GM12878 (cell line): ENCODE measurements at regions not wholly inside any gene's neighbourhood (a gene's known extent, or its start where the extent isn't known, plus 50 kb on each side); places are given as distances from the start of the nearest gene placed in this dataset.

Experiments
- ATAC-seq: fragments of 200-7000 bp; cut with Tn5 transposase; 3 replicates; pipeline ENCODE4 v1.9.1; 2020; ENCODE audit warnings: mild to moderate bottlenecking, moderate library complexity
- BruUV-seq: library from RNA; stranded (reverse); fragments of 400-500 nt; replicated peaks from 2 replicates; lab custom pipeline; 2021; lab: Mats Ljungman, UMichigan
- CTCF ChIA-PET: fragments of 300-600 bp; sonication (Branson Sonifier 250); formaldehyde crosslinking; extraction: SDS; loops from one replicate; lab custom pipeline; 2021; ENCODE audit warnings: inconsistent platforms; lab: Yijun Ruan, JAX
- POLR2A ChIA-PET: fragments of 350-600 bp; formaldehyde crosslinking; extraction: SDS; loops from one replicate; lab custom pipeline; 2021; ENCODE audit warnings: inconsistent platforms; lab: Charles Lee
- RAD21 ChIA-PET: fragments of 300-600 bp; sonication (Branson Sonifier 250); formaldehyde crosslinking; loops from one replicate; lab custom pipeline; 2023; ENCODE audit warnings: antibody characterized with exemption; ENCODE audit not compliant: unreplicated experiment; lab: Charles Lee
- SMC1A ChIA-PET: fragments of 300-600 bp; sonication (Branson Sonifier 250); formaldehyde crosslinking; loops from one replicate; lab custom pipeline; 2023; ENCODE audit not compliant: unreplicated experiment, uncharacterized antibody; lab: Charles Lee
- DNase-seq: peaks from one replicate; pipeline ENCODE4 v3.0.0-alpha.2; 2011; ENCODE audit warnings: low read depth, low spot score
- FAIRE-seq: peaks from 3 replicates; lab custom pipeline; 2011; peaks lifted over from hg19 to GRCh38; lab: Jason Lieb, UNC
- H2AFZ ChIP-seq: 2 replicates; pipeline ENCODE4 v1.6.0; 2011; ENCODE audit warnings: low read depth, low read length, control low read depth; ENCODE audit not compliant: control insufficient read depth
- H3K27ac ChIP-seq: 2 replicates; pipeline ENCODE4 v1.5.1; 2011; ENCODE audit warnings: control low read depth; ENCODE audit not compliant: control insufficient read depth, insufficient read depth
- H3K27me3 ChIP-seq, 2 experiments: replicated peaks in 1 of 2; 2 replicates each; pipeline versions ENCODE4 v1.6.0 to v1.6.1; 2011; ENCODE audit warnings: low read length in 1 of 2; ENCODE audit not compliant: control insufficient read depth in 2 of 2, insufficient read depth in 2 of 2
- H3K36me3 ChIP-seq, 2 experiments: 2 replicates each; pipeline ENCODE4 v1.5.1; 2011; ENCODE audit warnings: low read length in 1 of 2; ENCODE audit not compliant: control insufficient read depth in 2 of 2, insufficient read depth in 2 of 2
- H3K4me1 ChIP-seq: 2 replicates; pipeline ENCODE4 v1.6.1; 2011; ENCODE audit warnings: mild to moderate bottlenecking, low read length, moderate library complexity, mixed read lengths; ENCODE audit not compliant: control insufficient read depth, insufficient read depth
- H3K4me2 ChIP-seq: 2 replicates; pipeline ENCODE4 v1.6.0; 2011; ENCODE audit warnings: control low read depth; ENCODE audit not compliant: control insufficient read depth, insufficient read depth
- H3K4me3 ChIP-seq: fragments of 200-600 bp; sonication (generic); 2 replicates; pipeline ENCODE4 v1.5.1; 2016
- H3K79me2 ChIP-seq: 2 replicates; pipeline ENCODE4 v1.6.0; 2011; ENCODE audit warnings: low read length; ENCODE audit not compliant: control insufficient read depth, insufficient read depth
- H3K9ac ChIP-seq: 2 replicates; pipeline ENCODE4 v1.8.0; 2011; ENCODE audit warnings: low read length, control low read depth, mixed read lengths; ENCODE audit not compliant: control insufficient read depth, insufficient read depth
- H3K9me3 ChIP-seq: replicated peaks from 3 replicates; pipeline ENCODE4 v1.5.1; 2011; ENCODE audit warnings: mild to moderate bottlenecking, low read length; ENCODE audit not compliant: control insufficient read depth, insufficient read depth
- H4K20me1 ChIP-seq: 2 replicates; pipeline ENCODE4 v1.6.0; 2011; ENCODE audit not compliant: control insufficient read depth, insufficient read depth
- BHLHE40 ChIP-seq, 2 experiments: fragments of 450-650 bp in 1 of 2; IDR thresholded peaks; 2 replicates each; pipeline ENCODE4 v1.6.1; 2011 to 2017; ENCODE audit warnings: low read depth in 2 of 2, borderline replicate concordance in 1 of 2, improper control_type of control experiment in 1 of 2, low read length in 1 of 2, mild to moderate bottlenecking in 1 of 2
- EZH2 ChIP-seq: IDR thresholded peaks from 2 replicates; pipeline ENCODE4 v1.6.1; 2012; ENCODE audit warnings: low read depth, mild to moderate bottlenecking, control low read depth, inconsistent platforms, low read length, borderline replicate concordance; ENCODE audit not compliant: control insufficient read depth
- GABPA ChIP-seq: IDR thresholded peaks from 2 replicates; pipeline ENCODE4 v1.6.1; 2014; ENCODE audit warnings: antibody characterized with exemption, low read depth, mild to moderate bottlenecking, inconsistent platforms
- IRF4 ChIP-seq: IDR thresholded peaks from 2 replicates; pipeline ENCODE4 v1.6.1; 2011; ENCODE audit warnings: low read depth, low read length
- JUND ChIP-seq: IDR thresholded peaks from 2 replicates; pipeline ENCODE4 v1.6.1; 2012; ENCODE audit warnings: low read depth, mild to moderate bottlenecking, low read length, improper control_type of control experiment, moderate library complexity
- MAX ChIP-seq: IDR thresholded peaks from 2 replicates; pipeline ENCODE4 v1.6.1; 2012; ENCODE audit warnings: low read depth, low read length, improper control_type of control experiment
- NFYA ChIP-seq: IDR thresholded peaks from 2 replicates; pipeline ENCODE4 v1.6.1; 2011; ENCODE audit warnings: low read depth, mild to moderate bottlenecking, low read length, improper control_type of control experiment, borderline replicate concordance
- NR2F1 ChIP-seq: fragments of 450-650 bp; conservative IDR thresholded peaks from 2 replicates; pipeline ENCODE4 v1.6.1; 2017; ENCODE audit warnings: mild to moderate bottlenecking
- PML ChIP-seq: IDR thresholded peaks from 2 replicates; pipeline ENCODE4 v1.6.1; 2012; ENCODE audit warnings: low read length, inconsistent platforms
- POU2F2 ChIP-seq: IDR thresholded peaks from 3 replicates; pipeline ENCODE4 v1.6.1; 2011; ENCODE audit warnings: low read depth, mild to moderate bottlenecking, low read length, borderline replicate concordance
- RELA ChIP-seq: fragments of 450-650 bp; IDR thresholded peaks from 2 replicates; pipeline ENCODE4 v1.8.0; 2014; ENCODE audit warnings: borderline replicate concordance; ENCODE audit not compliant: partially characterized antibody
- SIX5 ChIP-seq: IDR thresholded peaks from 2 replicates; pipeline ENCODE4 v1.6.1; 2011; ENCODE audit warnings: mild to moderate bottlenecking, low read depth, low read length, moderate library complexity; ENCODE audit not compliant: severe bottlenecking
- SREBF1 ChIP-seq: IDR thresholded peaks from 2 replicates; pipeline ENCODE4 v1.6.1; 2012; ENCODE audit warnings: mild to moderate bottlenecking, low read length
- TAF1 ChIP-seq: IDR thresholded peaks from 2 replicates; pipeline ENCODE4 v1.6.1; 2011; ENCODE audit warnings: mild to moderate bottlenecking, low read depth, low read length, borderline replicate concordance
- TCF3 ChIP-seq: IDR thresholded peaks from 2 replicates; pipeline ENCODE4 v1.6.1; 2012; ENCODE audit warnings: low read depth, mild to moderate bottlenecking, low read length, borderline replicate concordance; ENCODE audit not compliant: insufficient read depth
- TCF7 ChIP-seq: IDR thresholded peaks from 2 replicates; pipeline ENCODE4 v1.6.1; 2014; ENCODE audit warnings: antibody characterized with exemption, borderline replicate concordance
- ZNF24 ChIP-seq: fragments of 450-650 bp; IDR thresholded peaks from 2 replicates; pipeline ENCODE4 v1.6.1; 2017; ENCODE audit warnings: antibody characterized with exemption, mild to moderate bottlenecking
- WGBS: methylation state at CpG from one replicate; pipeline ENCODE4 v1.1.6; 2016; ENCODE audit warnings: low lambda C conversion rate; ENCODE audit not compliant: insufficient replicate concordance, insufficient coverage; ENCODE audit errors: missing lambda C conversion rate; 5-methylcytosine and 5-hydroxymethylcytosine counted together
- in situ Hi-C: fragments of 300-500 bp; cut with MboI; formaldehyde crosslinking; loops from 9 replicates; pipeline ENCODE4 v1.14.3; 2018; ENCODE audit warnings: mixed read lengths
- intact Hi-C: fragments of 100-400 bp; cut with micrococcal nuclease; formaldehyde crosslinking; loops from one replicate; pipeline ENCODE4 v1.14.2; 2022; ENCODE audit not compliant: unreplicated experiment
- TF ChIP-seq, protein P1 (sequence below): fragments of 450-650 bp; IDR thresholded peaks from 2 replicates; pipeline ENCODE4 v1.6.1; 2017; ENCODE audit warnings: antibody characterized with exemption, mild to moderate bottlenecking, moderate library complexity
- TF ChIP-seq, protein P2 (sequence below): fragments of 450-650 bp; IDR thresholded peaks from 2 replicates; pipeline ENCODE4 v1.6.1; 2016; ENCODE audit warnings: mild to moderate bottlenecking

- no TSS peak for BruUV-seq
- no peak for FAIRE-seq
- CTCF ChIA-PET = no interaction called here
- RAD21 ChIA-PET = interaction anchor here (0.6 to 0.8 kb wide), 3 partner anchors 9 to 493 kb away, joined by 3 read pairs; no protein-coding TSS in a partner anchor
- no peaks in the 10 kb centered on the region for H3K27me3 ChIP-seq
- H3K4me3 ChIP-seq = no peak overlapping the region
- no peak overlapping the region for H2AFZ ChIP-seq
- peaks cover 6% of the 10 kb centered on the region for H3K4me1 ChIP-seq
- ATAC-seq = no peak
- DNase-seq = no peak
- H3K9ac ChIP-seq = no peak overlapping the region
- no peaks in the 10 kb centered on the region for H4K20me1 ChIP-seq
- SMC1A ChIA-PET = interaction anchor here (1.4 to 2.8 kb wide), 2 partner anchors 8 to 10 kb away, joined by 5 to 10 read pairs; no protein-coding TSS in a partner anchor
- POLR2A ChIA-PET = no interaction called here
- no peaks in the 10 kb centered on the region for H3K79me2 ChIP-seq
- H3K36me3 ChIP-seq = no peaks in the 10 kb centered on the region
- H3K4me2 ChIP-seq = no peak overlapping the region
- in situ Hi-C loops = no loop called here
- 33% methylated on average over 11 of the region's 11 CpGs for WGBS
- no peaks in the 10 kb centered on the region; the same call in 2 of the 3 replicates for H3K9me3 ChIP-seq
- no peak overlapping the region for H3K27ac ChIP-seq
- TF ChIP-seq MAX (no peak), EZH2 (no peak), TCF7 (no peak), GABPA (no peak), SIX5 (no peak), NR2F1 (no peak), JUND (no peak), TCF3 (no peak), NFYA (no peak), PML (no peak), IRF4 (no peak), POU2F2 (no peak), SREBF1 (no peak), TAF1 (no peak), BHLHE40 (IDR thresholded peaks at IDR 0.05; ENCODE audit: borderline replicate concordance in 1 of 2, low read depth in 2 of 2, low read length in 1 of 2) (no peak), RELA (no peak), ZNF24 (no peak)
- TF ChIP-seq, protein P1, sequence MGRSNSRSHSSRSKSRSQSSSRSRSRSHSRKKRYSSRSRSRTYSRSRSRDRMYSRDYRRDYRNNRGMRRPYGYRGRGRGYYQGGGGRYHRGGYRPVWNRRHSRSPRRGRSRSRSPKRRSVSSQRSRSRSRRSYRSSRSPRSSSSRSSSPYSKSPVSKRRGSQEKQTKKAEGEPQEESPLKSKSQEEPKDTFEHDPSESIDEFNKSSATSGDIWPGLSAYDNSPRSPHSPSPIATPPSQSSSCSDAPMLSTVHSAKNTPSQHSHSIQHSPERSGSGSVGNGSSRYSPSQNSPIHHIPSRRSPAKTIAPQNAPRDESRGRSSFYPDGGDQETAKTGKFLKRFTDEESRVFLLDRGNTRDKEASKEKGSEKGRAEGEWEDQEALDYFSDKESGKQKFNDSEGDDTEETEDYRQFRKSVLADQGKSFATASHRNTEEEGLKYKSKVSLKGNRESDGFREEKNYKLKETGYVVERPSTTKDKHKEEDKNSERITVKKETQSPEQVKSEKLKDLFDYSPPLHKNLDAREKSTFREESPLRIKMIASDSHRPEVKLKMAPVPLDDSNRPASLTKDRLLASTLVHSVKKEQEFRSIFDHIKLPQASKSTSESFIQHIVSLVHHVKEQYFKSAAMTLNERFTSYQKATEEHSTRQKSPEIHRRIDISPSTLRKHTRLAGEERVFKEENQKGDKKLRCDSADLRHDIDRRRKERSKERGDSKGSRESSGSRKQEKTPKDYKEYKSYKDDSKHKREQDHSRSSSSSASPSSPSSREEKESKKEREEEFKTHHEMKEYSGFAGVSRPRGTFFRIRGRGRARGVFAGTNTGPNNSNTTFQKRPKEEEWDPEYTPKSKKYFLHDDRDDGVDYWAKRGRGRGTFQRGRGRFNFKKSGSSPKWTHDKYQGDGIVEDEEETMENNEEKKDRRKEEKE = no peak
- TF ChIP-seq, protein P2, sequence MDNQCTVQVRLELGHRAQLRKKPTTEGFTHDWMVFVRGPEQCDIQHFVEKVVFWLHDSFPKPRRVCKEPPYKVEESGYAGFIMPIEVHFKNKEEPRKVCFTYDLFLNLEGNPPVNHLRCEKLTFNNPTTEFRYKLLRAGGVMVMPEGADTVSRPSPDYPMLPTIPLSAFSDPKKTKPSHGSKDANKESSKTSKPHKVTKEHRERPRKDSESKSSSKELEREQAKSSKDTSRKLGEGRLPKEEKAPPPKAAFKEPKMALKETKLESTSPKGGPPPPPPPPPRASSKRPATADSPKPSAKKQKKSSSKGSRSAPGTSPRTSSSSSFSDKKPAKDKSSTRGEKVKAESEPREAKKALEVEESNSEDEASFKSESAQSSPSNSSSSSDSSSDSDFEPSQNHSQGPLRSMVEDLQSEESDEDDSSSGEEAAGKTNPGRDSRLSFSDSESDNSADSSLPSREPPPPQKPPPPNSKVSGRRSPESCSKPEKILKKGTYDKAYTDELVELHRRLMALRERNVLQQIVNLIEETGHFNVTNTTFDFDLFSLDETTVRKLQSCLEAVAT = no peak
- intact Hi-C loops = no loop called here
These were observed 531.5 kb downstream of the RNF144A start for GRCh38 chr2:7448578-7449264.
